ENCODE measurements at regions not wholly inside any gene's neighbourhood (a gene's known extent, or its start where the extent isn't known, plus 50 kb on each side); places are given as distances from the start of the nearest gene placed in this dataset.

- no peak for TF ChIP-seq EZH2phosphoT487 (IDR thresholded peaks at IDR 0.05; ENCODE audit: borderline replicate concordance, low read length)
- no peak for TF ChIP-seq CTCF (IDR thresholded peaks at IDR 0.05; ENCODE audit: low read depth, low read length, poor library complexity, severe bottlenecking)
These were observed 154.1 kb upstream of the KLHL29 start for GRCh38 chr2:23230885-23231284.
